ENCODE measurements at regions not wholly inside any gene's neighbourhood (a gene's known extent, or its start where the extent isn't known, plus 50 kb on each side); places are given as distances from the start of the nearest gene placed in this dataset.
"Not testable (repeated sequence)": the region's sequence is repeated elsewhere in the genome, so short reads cannot be mapped to it uniquely, and the experiment has no call there.

- ChIA-PET POLR2A (no interaction called here), CTCF (no interaction called here)
- H3K27me3 Mint-ChIP-seq (ENCODE audit: insufficient read depth, unreplicated experiment), result no peaks in the 10 kb centered on the region
- intact Hi-C loops (cut with micrococcal nuclease; ENCODE audit: unreplicated experiment), result no loop called here
- no peaks in the 10 kb centered on the region for H3K27me3 ChIP-seq (replicated peaks; ENCODE audit: control insufficient read depth, insufficient read depth, low read length)
- no peak for TF ChIP-seq CTCF (IDR thresholded peaks at IDR 0.05; ENCODE audit: insufficient read depth in 1 of 2, low read depth in 1 of 2, low read length in 1 of 2, severe bottlenecking in 1 of 2, unreplicated experiment in 1 of 2)
- no peak for DNase-seq
- no peaks in the 10 kb centered on the region for H3K4me1 ChIP-seq
- H3K4me3 Mint-ChIP-seq (ENCODE audit: unreplicated experiment), result no peak overlapping the region
- no peak overlapping the region for H3K27ac Mint-ChIP-seq (ENCODE audit: unreplicated experiment)
- BruUV-seq (replicated peaks), result no TSS peak
- H3K36me3 ChIP-seq (ENCODE audit: control insufficient read depth, insufficient read depth, low read length), result no peaks in the 10 kb centered on the region
- H3K4me3 ChIP-seq (ENCODE audit: low read depth, low read length), result no peak overlapping the region
- H3K4me1 Mint-ChIP-seq (ENCODE audit: low read depth, unreplicated experiment), result no peaks in the 10 kb centered on the region
- no peaks in the 10 kb centered on the region for H3K9me3 ChIP-seq
- H3K9me3 Mint-ChIP-seq (ENCODE audit: unreplicated experiment), result no peaks in the 10 kb centered on the region
- no peaks in the 10 kb centered on the region for H3K36me3 Mint-ChIP-seq (ENCODE audit: insufficient read depth, unreplicated experiment)
Measured at GRCh38 chr16:79835194-79835593, 234.7 kb upstream of the MAF start.

GRCh38 chr16:79834720-79835119 lies 234.2 kb upstream of the MAF start:
- Mint-ChIP-seq H3K4me1 (ENCODE audit: low read depth, unreplicated experiment) (no peaks in the 10 kb centered on the region), H3K27ac (ENCODE audit: unreplicated experiment) (no peak overlapping the region)
- POLR2A ChIA-PET, result no interaction called here

GRCh38 chr16:79834003-79834402 lies 233.5 kb upstream of the MAF start:
- H3K36me3 ChIP-seq (ENCODE audit: control insufficient read depth, insufficient read depth, low read length); H3K4me3 ChIP-seq (ENCODE audit: low read depth, low read length); CTCF ChIA-PET; DNase-seq; intact Hi-C loops (cut with micrococcal nuclease; ENCODE audit: unreplicated experiment); H3K4me1 Mint-ChIP-seq (ENCODE audit: low read depth, unreplicated experiment); H3K9me3 ChIP-seq; H3K9me3 Mint-ChIP-seq (ENCODE audit: unreplicated experiment); POLR2A ChIA-PET; BruUV-seq (replicated peaks); H3K4me1 ChIP-seq; H3K36me3 Mint-ChIP-seq (ENCODE audit: insufficient read depth, unreplicated experiment); H3K27me3 ChIP-seq (replicated peaks; ENCODE audit: control insufficient read depth, insufficient read depth, low read length); H3K4me3 Mint-ChIP-seq (ENCODE audit: unreplicated experiment); H3K27me3 Mint-ChIP-seq (ENCODE audit: insufficient read depth, unreplicated experiment); H3K27ac Mint-ChIP-seq (ENCODE audit: unreplicated experiment): not testable (repeated sequence)

More at GRCh38 chr16:79834720-79835119, 234.2 kb upstream of the MAF start:
- CTCF ChIA-PET, result no interaction called here
- Histone ChIP-seq H3K27me3 (replicated peaks; ENCODE audit: control insufficient read depth, insufficient read depth, low read length) (no peaks in the 10 kb centered on the region), H3K4me3 (ENCODE audit: low read depth, low read length) (no peak overlapping the region), H3K36me3 (ENCODE audit: control insufficient read depth, insufficient read depth, low read length) (no peaks in the 10 kb centered on the region), H3K4me1 (no peaks in the 10 kb centered on the region), H3K9me3 (no peaks in the 10 kb centered on the region)
- no peak for DNase-seq
- no peak for TF ChIP-seq CTCF (IDR thresholded peaks at IDR 0.05; ENCODE audit: insufficient read depth in 1 of 2, low read depth in 1 of 2, low read length in 1 of 2, severe bottlenecking in 1 of 2, unreplicated experiment in 1 of 2)
- no peaks in the 10 kb centered on the region for H3K36me3 Mint-ChIP-seq (ENCODE audit: insufficient read depth, unreplicated experiment)
- H3K9me3 Mint-ChIP-seq (ENCODE audit: unreplicated experiment), result no peaks in the 10 kb centered on the region
- no TSS peak for BruUV-seq (replicated peaks)
- H3K4me3 Mint-ChIP-seq (ENCODE audit: unreplicated experiment), result no peak overlapping the region
- intact Hi-C loops (cut with micrococcal nuclease; ENCODE audit: unreplicated experiment), result no loop called here
- H3K27me3 Mint-ChIP-seq (ENCODE audit: insufficient read depth, unreplicated experiment), result no peaks in the 10 kb centered on the region

GRCh38 chr16:79833559-79833958 lies 233.0 kb upstream of the MAF start:
- Histone ChIP-seq H3K36me3 (ENCODE audit: control insufficient read depth, insufficient read depth, low read length) (no peaks in the 10 kb centered on the region), H3K4me3 (ENCODE audit: low read depth, low read length) (no peak overlapping the region), H3K9me3 (no peaks in the 10 kb centered on the region), H3K4me1 (no peaks in the 10 kb centered on the region), H3K27me3 (replicated peaks; ENCODE audit: control insufficient read depth, insufficient read depth, low read length) (no peaks in the 10 kb centered on the region)
- ChIA-PET CTCF (no interaction called here), POLR2A (no interaction called here)
- BruUV-seq (replicated peaks), result no TSS peak
- no peak overlapping the region for H3K27ac Mint-ChIP-seq (ENCODE audit: unreplicated experiment)
- H3K4me1 Mint-ChIP-seq (ENCODE audit: low read depth, unreplicated experiment), result no peaks in the 10 kb centered on the region
- TF ChIP-seq CTCF (IDR thresholded peaks at IDR 0.05; ENCODE audit: insufficient read depth in 1 of 2, low read depth in 1 of 2, low read length in 1 of 2, severe bottlenecking in 1 of 2, unreplicated experiment in 1 of 2), result no peak
- H3K4me3 Mint-ChIP-seq (ENCODE audit: unreplicated experiment), result no peak overlapping the region
- intact Hi-C loops (cut with micrococcal nuclease; ENCODE audit: unreplicated experiment), result no loop called here
- no peaks in the 10 kb centered on the region for H3K36me3 Mint-ChIP-seq (ENCODE audit: insufficient read depth, unreplicated experiment)
- DNase-seq, result no peak
- H3K9me3 Mint-ChIP-seq (ENCODE audit: unreplicated experiment), result no peaks in the 10 kb centered on the region
- no peaks in the 10 kb centered on the region for H3K27me3 Mint-ChIP-seq (ENCODE audit: insufficient read depth, unreplicated experiment)

All from Caco-2 (cell line).